ENCODE measurements at regions not wholly inside any gene's neighbourhood (a gene's known extent, or its start where the extent isn't known, plus 50 kb on each side); places are given as distances from the start of the nearest gene placed in this dataset.

- no peaks in the 10 kb centered on the region for H3K27me3 ChIP-seq (ENCODE audit: low read depth)
- in situ Hi-C loops (cut with MboI; ENCODE audit: low sequenced_read_pairs), result no loop called here
- no peaks in the 10 kb centered on the region for H3K4me1 ChIP-seq
- no peaks in the 10 kb centered on the region for H3K9me3 ChIP-seq
- no peaks in the 10 kb centered on the region for H3K36me3 ChIP-seq (replicated peaks)
- DNase-seq (ENCODE audit: low spot score in 2 of 2), result no peak
- H3K4me3 ChIP-seq, result no peak overlapping the region
Observed at GRCh38 chr9:28750136-28750535, 1176.9 kb upstream of the C9orf72 start.

- H3K4me3 ChIP-seq, result no peak overlapping the region
- no peaks in the 10 kb centered on the region for H3K27me3 ChIP-seq (ENCODE audit: low read depth)
- in situ Hi-C loops (cut with MboI; ENCODE audit: low sequenced_read_pairs), result no loop called here
- no peak for DNase-seq (ENCODE audit: low spot score in 2 of 2)
- no peaks in the 10 kb centered on the region for H3K9me3 ChIP-seq
- H3K4me1 ChIP-seq, result no peaks in the 10 kb centered on the region
- H3K36me3 ChIP-seq (replicated peaks), result no peaks in the 10 kb centered on the region
Observed at GRCh38 chr9:28758341-28758740, 1185.1 kb upstream of the C9orf72 start.

GRCh38 chr9:28758971-28759370 is 1185.7 kb upstream of the C9orf72 start:
- DNase-seq (ENCODE audit: low spot score in 2 of 2), result no peak
- H3K4me3 ChIP-seq, result no peak overlapping the region
- no peaks in the 10 kb centered on the region for H3K4me1 ChIP-seq
- in situ Hi-C loops (cut with MboI; ENCODE audit: low sequenced_read_pairs), result no loop called here
- H3K36me3 ChIP-seq (replicated peaks), result no peaks in the 10 kb centered on the region
- no peaks in the 10 kb centered on the region for H3K27me3 ChIP-seq (ENCODE audit: low read depth)
- no peaks in the 10 kb centered on the region for H3K9me3 ChIP-seq

GRCh38 chr9:28762167-28762566 is 1188.9 kb upstream of the C9orf72 start:
- H3K36me3 ChIP-seq (replicated peaks), result no peaks in the 10 kb centered on the region
- no peaks in the 10 kb centered on the region for H3K9me3 ChIP-seq
- H3K27me3 ChIP-seq (ENCODE audit: low read depth), result no peaks in the 10 kb centered on the region
- H3K4me3 ChIP-seq, result no peak overlapping the region
- in situ Hi-C loops (cut with MboI; ENCODE audit: low sequenced_read_pairs), result no loop called here
- DNase-seq (ENCODE audit: low spot score in 2 of 2), result no peak
- no peaks in the 10 kb centered on the region for H3K4me1 ChIP-seq

- H3K9me3 ChIP-seq, result no peaks in the 10 kb centered on the region
- no peak for DNase-seq (ENCODE audit: low spot score in 2 of 2)
- no peaks in the 10 kb centered on the region for H3K36me3 ChIP-seq (replicated peaks)
- in situ Hi-C loops (cut with MboI; ENCODE audit: low sequenced_read_pairs), result no loop called here
- H3K4me1 ChIP-seq, result no peaks in the 10 kb centered on the region
- no peaks in the 10 kb centered on the region for H3K27me3 ChIP-seq (ENCODE audit: low read depth)
- H3K4me3 ChIP-seq, result no peak overlapping the region
Observed at GRCh38 chr9:28764532-28764931, 1191.3 kb upstream of the C9orf72 start.

- no peak for DNase-seq (ENCODE audit: low spot score in 2 of 2)
Observed at GRCh38 chr9:28770226-28770625, 1196.9 kb upstream of the C9orf72 start.

GRCh38 chr9:28770827-28771226 is 1197.5 kb upstream of the C9orf72 start:
- Histone ChIP-seq H3K4me1 (no peaks in the 10 kb centered on the region), H3K9me3 (no peaks in the 10 kb centered on the region), H3K36me3 (replicated peaks) (no peaks in the 10 kb centered on the region), H3K27me3 (ENCODE audit: low read depth) (no peaks in the 10 kb centered on the region), H3K4me3 (no peak overlapping the region)
- DNase-seq (ENCODE audit: low spot score in 2 of 2), result no peak
- in situ Hi-C loops (cut with MboI; ENCODE audit: low sequenced_read_pairs), result no loop called here

More at GRCh38 chr9:28770226-28770625, 1196.9 kb upstream of the C9orf72 start:
- Histone ChIP-seq H3K4me1 (no peaks in the 10 kb centered on the region), H3K27me3 (ENCODE audit: low read depth) (no peaks in the 10 kb centered on the region), H3K4me3 (no peak overlapping the region), H3K36me3 (replicated peaks) (no peaks in the 10 kb centered on the region), H3K9me3 (no peaks in the 10 kb centered on the region)
- in situ Hi-C loops (cut with MboI; ENCODE audit: low sequenced_read_pairs), result no loop called here

- no peaks in the 10 kb centered on the region for H3K9me3 ChIP-seq
- H3K36me3 ChIP-seq (replicated peaks), result no peaks in the 10 kb centered on the region
- no peaks in the 10 kb centered on the region for H3K4me1 ChIP-seq
- no peaks in the 10 kb centered on the region for H3K27me3 ChIP-seq (ENCODE audit: low read depth)
- DNase-seq (ENCODE audit: low spot score in 2 of 2), result peak in 1 of 2 experiments; percentile 19
- in situ Hi-C loops (cut with MboI; ENCODE audit: low sequenced_read_pairs), result no loop called here
- H3K4me3 ChIP-seq, result no peak overlapping the region
Observed at GRCh38 chr9:28774433-28775235, 1201.4 kb upstream of the C9orf72 start.

GRCh38 chr9:28779243-28779642 is 1206.0 kb upstream of the C9orf72 start:
- Histone ChIP-seq H3K9me3 (no peaks in the 10 kb centered on the region), H3K27me3 (ENCODE audit: low read depth) (no peaks in the 10 kb centered on the region), H3K4me3 (no peak overlapping the region), H3K36me3 (replicated peaks) (no peaks in the 10 kb centered on the region), H3K4me1 (no peaks in the 10 kb centered on the region)
- in situ Hi-C loops (cut with MboI; ENCODE audit: low sequenced_read_pairs), result no loop called here
- no peak for DNase-seq (ENCODE audit: low spot score in 2 of 2)

GRCh38 chr9:28781481-28781880 is 1208.2 kb upstream of the C9orf72 start:
- H3K36me3 ChIP-seq (replicated peaks), result no peaks in the 10 kb centered on the region
- no peak overlapping the region for H3K4me3 ChIP-seq
- H3K4me1 ChIP-seq, result no peaks in the 10 kb centered on the region
- no peak for DNase-seq (ENCODE audit: low spot score in 2 of 2)
- in situ Hi-C loops (cut with MboI; ENCODE audit: low sequenced_read_pairs), result no loop called here
- no peaks in the 10 kb centered on the region for H3K9me3 ChIP-seq
- no peaks in the 10 kb centered on the region for H3K27me3 ChIP-seq (ENCODE audit: low read depth)

GRCh38 chr9:28782630-28783029 is 1209.3 kb upstream of the C9orf72 start:
- Histone ChIP-seq H3K4me1 (no peaks in the 10 kb centered on the region), H3K4me3 (no peak overlapping the region), H3K9me3 (no peaks in the 10 kb centered on the region), H3K36me3 (replicated peaks) (no peaks in the 10 kb centered on the region), H3K27me3 (ENCODE audit: low read depth) (no peaks in the 10 kb centered on the region)
- no peak for DNase-seq (ENCODE audit: low spot score in 2 of 2)
- in situ Hi-C loops (cut with MboI; ENCODE audit: low sequenced_read_pairs), result no loop called here

GRCh38 chr9:28792716-28793115 is 1219.4 kb upstream of the C9orf72 start:
- DNase-seq (ENCODE audit: low spot score in 2 of 2), result no peak
- Histone ChIP-seq H3K27me3 (ENCODE audit: low read depth) (no peaks in the 10 kb centered on the region), H3K4me1 (no peaks in the 10 kb centered on the region), H3K36me3 (replicated peaks) (no peaks in the 10 kb centered on the region), H3K9me3 (no peaks in the 10 kb centered on the region), H3K4me3 (no peak overlapping the region)
- in situ Hi-C loops (cut with MboI; ENCODE audit: low sequenced_read_pairs), result no loop called here

- in situ Hi-C loops (cut with MboI; ENCODE audit: low sequenced_read_pairs), result no loop called here
- DNase-seq (ENCODE audit: low spot score in 2 of 2), result no peak
- Histone ChIP-seq H3K4me1 (no peaks in the 10 kb centered on the region), H3K4me3 (no peak overlapping the region), H3K27me3 (ENCODE audit: low read depth) (no peaks in the 10 kb centered on the region), H3K36me3 (replicated peaks) (no peaks in the 10 kb centered on the region), H3K9me3 (no peaks in the 10 kb centered on the region)
Observed at GRCh38 chr9:28799876-28800275, 1226.6 kb upstream of the C9orf72 start.

- no peak overlapping the region for H3K4me3 ChIP-seq
- in situ Hi-C loops (cut with MboI; ENCODE audit: low sequenced_read_pairs), result no loop called here
Observed at GRCh38 chr9:28801144-28801799, 1228.0 kb upstream of the C9orf72 start.

More at GRCh38 chr9:28801144-28801799, 1228.0 kb upstream of the C9orf72 start:
- H3K4me1 ChIP-seq, result no peaks in the 10 kb centered on the region
- H3K36me3 ChIP-seq (replicated peaks), result no peaks in the 10 kb centered on the region
- no peaks in the 10 kb centered on the region for H3K9me3 ChIP-seq
- H3K27me3 ChIP-seq (ENCODE audit: low read depth), result no peaks in the 10 kb centered on the region
- no peak for DNase-seq (ENCODE audit: low spot score in 2 of 2)

Data from HAP-1 (cell line).